RWPE1 (cell line): ENCODE measurements at regions not wholly inside any gene's neighbourhood (a gene's known extent, or its start where the extent isn't known, plus 50 kb on each side); places are given as distances from the start of the nearest gene placed in this dataset.

Experiments
- CTCF ChIA-PET: fragments of 350-600 bp; sonication (Branson Sonifier 250); formaldehyde crosslinking; extraction: SDS; loops from one replicate; lab custom pipeline; 2021; lab: Yijun Ruan, JAX
- POLR2A ChIA-PET: fragments of 400-600 bp; formaldehyde crosslinking; extraction: SDS; loops from one replicate; lab custom pipeline; 2020; ENCODE audit warnings: antibody characterized with exemption; ENCODE audit not compliant: low non-redundant PET; lab: Yijun Ruan, JAX
- DNase-seq: peaks from one replicate; pipeline ENCODE4 v3.0.0; 2012; ENCODE audit warnings: low spot score
- H3K27ac ChIP-seq: fragments of 450-650 bp; 2 replicates; pipeline ENCODE4 v1.5.1; 2017
- TF ChIP-seq, protein P1 (sequence below): fragments of 450-650 bp; conservative IDR thresholded peaks from 2 replicates; pipeline ENCODE4 v1.5.1; 2017; ENCODE audit warnings: low read depth, mild to moderate bottlenecking

DNA sequence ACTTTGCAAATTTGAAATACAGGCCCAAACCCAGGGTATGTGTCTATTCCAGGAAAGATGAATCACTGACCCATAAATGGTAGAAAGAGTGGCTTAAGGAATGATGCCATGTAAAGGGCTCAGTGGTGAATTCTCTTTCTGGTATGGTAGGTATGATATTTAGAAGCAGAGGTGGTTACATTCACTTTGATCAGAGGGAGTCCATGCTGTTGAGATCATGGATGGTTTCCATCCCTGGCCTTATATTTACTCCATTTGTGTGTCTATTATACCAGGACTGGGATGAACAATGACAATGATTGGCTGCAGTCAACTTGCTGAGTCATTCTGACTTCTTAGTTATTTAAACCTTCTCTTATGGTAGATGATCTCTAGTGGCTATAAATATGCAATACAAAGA, 419.8 kb upstream of the LRRC4C start:
- no peak overlapping the region for H3K27ac ChIP-seq
- TF ChIP-seq, protein P1, sequence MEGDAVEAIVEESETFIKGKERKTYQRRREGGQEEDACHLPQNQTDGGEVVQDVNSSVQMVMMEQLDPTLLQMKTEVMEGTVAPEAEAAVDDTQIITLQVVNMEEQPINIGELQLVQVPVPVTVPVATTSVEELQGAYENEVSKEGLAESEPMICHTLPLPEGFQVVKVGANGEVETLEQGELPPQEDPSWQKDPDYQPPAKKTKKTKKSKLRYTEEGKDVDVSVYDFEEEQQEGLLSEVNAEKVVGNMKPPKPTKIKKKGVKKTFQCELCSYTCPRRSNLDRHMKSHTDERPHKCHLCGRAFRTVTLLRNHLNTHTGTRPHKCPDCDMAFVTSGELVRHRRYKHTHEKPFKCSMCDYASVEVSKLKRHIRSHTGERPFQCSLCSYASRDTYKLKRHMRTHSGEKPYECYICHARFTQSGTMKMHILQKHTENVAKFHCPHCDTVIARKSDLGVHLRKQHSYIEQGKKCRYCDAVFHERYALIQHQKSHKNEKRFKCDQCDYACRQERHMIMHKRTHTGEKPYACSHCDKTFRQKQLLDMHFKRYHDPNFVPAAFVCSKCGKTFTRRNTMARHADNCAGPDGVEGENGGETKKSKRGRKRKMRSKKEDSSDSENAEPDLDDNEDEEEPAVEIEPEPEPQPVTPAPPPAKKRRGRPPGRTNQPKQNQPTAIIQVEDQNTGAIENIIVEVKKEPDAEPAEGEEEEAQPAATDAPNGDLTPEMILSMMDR, result no peak
- CTCF ChIA-PET, result no interaction called here
- POLR2A ChIA-PET, result no interaction called here
- DNase-seq, result no peak

DNA sequence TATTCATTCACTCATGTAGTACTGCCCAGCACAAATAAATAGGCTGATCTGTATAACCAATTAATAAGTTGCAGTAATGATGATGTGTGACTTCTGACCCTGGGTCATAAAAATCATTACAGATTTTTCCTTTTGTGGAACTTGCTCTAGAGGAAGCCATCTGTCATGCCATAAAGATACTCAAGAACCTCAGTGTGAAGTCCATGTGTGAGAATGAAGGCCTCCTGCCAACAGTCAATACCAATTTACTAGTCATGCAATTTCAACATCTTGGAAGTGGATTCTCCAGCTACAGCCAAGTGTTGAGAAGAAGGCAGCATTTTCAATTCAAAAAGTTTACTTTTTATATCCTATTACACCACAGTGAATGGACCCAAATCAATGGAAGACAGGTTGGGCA, 435.6 kb upstream of the LRRC4C start:
- ChIA-PET POLR2A (no interaction called here), CTCF (no interaction called here)
- no peak overlapping the region for H3K27ac ChIP-seq
- no peak for DNase-seq
- TF ChIP-seq, protein P1, result no peak

DNA sequence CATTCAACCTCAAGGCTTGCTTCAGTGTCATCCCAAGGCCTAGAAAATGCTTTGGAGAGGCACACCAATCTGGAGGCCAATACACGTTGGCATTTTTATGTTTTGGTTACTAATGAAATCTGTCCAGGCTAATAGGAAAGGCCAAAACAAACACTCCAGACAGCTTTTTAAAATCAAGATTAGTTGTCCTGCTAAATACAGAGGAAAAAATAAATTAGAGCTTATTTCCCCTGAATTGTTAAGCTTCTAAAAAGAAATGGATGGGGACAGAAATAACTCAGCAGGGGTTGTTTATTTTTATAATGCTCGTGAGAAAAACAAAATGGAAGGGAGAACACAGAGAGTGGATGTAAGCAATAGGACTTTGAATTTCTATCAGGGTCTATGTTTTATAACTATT, 438.5 kb upstream of the LRRC4C start:
- no peak overlapping the region for H3K27ac ChIP-seq
- TF ChIP-seq, protein P1, result no peak
- no peak for DNase-seq
- CTCF ChIA-PET, result no interaction called here
- POLR2A ChIA-PET, result no interaction called here

DNA sequence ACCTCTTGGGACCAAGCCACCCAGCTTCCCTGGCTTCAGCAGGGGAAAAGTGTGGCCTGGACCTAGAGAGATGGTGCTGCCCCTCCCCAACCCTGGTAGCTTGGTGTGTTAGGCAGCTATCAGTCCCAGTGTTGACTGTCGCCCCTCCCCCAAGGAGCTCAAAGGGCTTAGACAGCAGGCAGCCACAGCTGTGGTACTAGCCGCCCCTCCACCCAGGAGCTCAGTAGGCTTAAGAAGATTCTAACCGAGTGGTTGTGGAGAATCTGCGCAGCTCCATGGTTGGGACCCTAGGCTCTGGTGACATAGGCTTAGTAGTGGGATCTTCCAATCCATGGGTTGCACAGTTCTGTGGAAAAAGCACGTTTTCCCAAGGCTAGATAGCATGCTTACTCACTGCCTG, 458.4 kb upstream of the LRRC4C start:
- no peak overlapping the region for H3K27ac ChIP-seq
- POLR2A ChIA-PET, result no interaction called here
- CTCF ChIA-PET, result no interaction called here
- no peak for DNase-seq
- TF ChIP-seq, protein P1, result no peak

DNA sequence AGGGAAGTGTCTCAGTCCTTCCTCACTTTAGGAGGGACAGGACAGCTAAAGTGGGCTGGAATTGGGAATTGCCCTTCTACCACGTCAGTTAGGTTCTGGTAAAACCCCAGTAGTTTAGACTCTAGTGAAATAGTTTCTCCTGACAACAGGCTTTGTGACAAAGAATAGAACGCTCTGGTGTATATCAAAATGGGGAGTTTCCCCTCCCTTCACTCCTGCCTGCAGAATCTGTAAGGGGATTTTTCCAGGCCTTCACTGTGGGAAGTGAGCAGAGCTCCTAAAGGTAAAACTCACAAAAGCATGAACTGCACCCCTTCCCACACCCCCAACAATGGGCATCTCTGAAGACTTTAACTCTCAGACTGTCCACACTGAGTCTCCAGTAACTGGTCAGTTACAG, 460.9 kb upstream of the LRRC4C start:
- ChIA-PET POLR2A (no interaction called here), CTCF (no interaction called here)
- no peak for DNase-seq
- TF ChIP-seq, protein P1, result no peak
- no peak overlapping the region for H3K27ac ChIP-seq

DNA sequence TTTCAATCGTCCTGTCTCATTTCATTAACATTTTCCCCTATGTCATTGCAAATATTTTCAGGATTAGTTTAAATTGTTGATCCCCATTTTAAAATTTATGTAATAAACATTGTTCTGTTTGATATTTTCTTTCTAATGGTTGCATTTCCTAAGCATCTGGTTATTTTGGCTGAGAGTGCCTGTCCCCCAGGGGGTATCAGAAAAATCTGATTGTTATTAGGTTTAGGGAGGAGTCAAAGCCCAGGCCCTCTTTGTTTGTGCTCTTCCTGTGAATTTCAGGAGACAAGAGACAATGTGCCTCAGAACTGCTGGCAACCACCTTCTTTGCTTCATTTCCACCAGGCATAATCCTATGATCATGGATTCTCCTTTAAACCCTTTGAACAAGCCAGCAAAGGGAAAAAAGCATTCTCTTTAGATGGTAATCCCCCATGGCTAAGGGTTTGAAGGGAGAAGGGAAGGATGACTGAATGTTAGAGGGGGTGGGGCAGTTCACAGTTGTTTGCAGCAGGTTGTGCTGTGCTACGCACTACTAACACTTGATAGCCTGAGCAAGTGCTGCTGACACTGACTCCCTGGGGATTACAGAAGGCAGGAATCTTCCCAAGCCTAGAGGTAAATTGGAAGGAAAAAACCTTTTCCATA, 462.4 kb upstream of the LRRC4C start:
- ChIA-PET CTCF (no interaction called here), POLR2A (no interaction called here)
- TF ChIP-seq, protein P1, result no peak
- no peak overlapping the region for H3K27ac ChIP-seq
- DNase-seq, result no peak
